Mesendoderm (in vitro differentiated cells): ENCODE measurements at regions not wholly inside any gene's neighbourhood (a gene's known extent, or its start where the extent isn't known, plus 50 kb on each side); places are given as distances from the start of the nearest gene placed in this dataset.

Source experiments
- DNase-seq: peaks from one replicate; pipeline ENCODE4 v3.0.0; 2013
- H2AK5ac ChIP-seq: 2 replicates; pipeline ENCODE4 v1.6.1; 2013; ENCODE audit warnings: low read length, inconsistent platforms
- H2BK120ac ChIP-seq: 2 replicates; pipeline ENCODE4 v1.6.1; 2013; ENCODE audit warnings: low read depth, mild to moderate bottlenecking, low read length, moderate library complexity, mixed read lengths
- H2BK15ac ChIP-seq: replicated peaks from 2 replicates; pipeline ENCODE4 v1.6.1; 2013; ENCODE audit warnings: low read depth, mild to moderate bottlenecking, moderate library complexity
- H2BK5ac ChIP-seq: 2 replicates; pipeline ENCODE4 v1.6.1; 2013; ENCODE audit warnings: low read length, inconsistent platforms
- H3K18ac ChIP-seq: 2 replicates; pipeline ENCODE4 v1.6.1; 2013; ENCODE audit warnings: mild to moderate bottlenecking, low read length, mixed read lengths
- H3K23ac ChIP-seq: one replicate; pipeline ENCODE4 v1.6.1; 2013; ENCODE audit warnings: low read length
- H3K27ac ChIP-seq: 2 replicates; pipeline ENCODE4 v1.5.1; 2013; ENCODE audit warnings: low read depth, mild to moderate bottlenecking, inconsistent platforms, low read length, moderate library complexity
- H3K27me3 ChIP-seq: 2 replicates; pipeline ENCODE4 v1.6.1; 2013; ENCODE audit warnings: low read length, control low read depth, mild to moderate bottlenecking, inconsistent platforms; ENCODE audit not compliant: insufficient read depth, poor library complexity
- H3K36me3 ChIP-seq: 2 replicates; pipeline ENCODE4 v1.6.1; 2013; ENCODE audit warnings: low read length, inconsistent platforms; ENCODE audit not compliant: control insufficient read depth, insufficient read depth
- H3K4ac ChIP-seq: one replicate; pipeline ENCODE4 v1.6.1; 2013; ENCODE audit warnings: low read depth, mild to moderate bottlenecking, low read length, moderate library complexity
- H3K4me1 ChIP-seq: 2 replicates; pipeline ENCODE4 v1.6.1; 2013; ENCODE audit warnings: low read depth, low read length, inconsistent platforms; ENCODE audit not compliant: control insufficient read depth
- H3K4me2 ChIP-seq: 2 replicates; pipeline ENCODE4 v1.6.1; 2013; ENCODE audit warnings: low read length
- H3K4me3 ChIP-seq: 2 replicates; pipeline ENCODE4 v1.5.1; 2013; ENCODE audit warnings: mild to moderate bottlenecking, low read length
- H3K56ac ChIP-seq: one replicate; pipeline ENCODE4 v1.6.1; 2013; ENCODE audit warnings: low read length
- H3K79me1 ChIP-seq: 2 replicates; pipeline ENCODE4 v1.6.1; 2013; ENCODE audit warnings: low read length, inconsistent platforms
- H3K79me2 ChIP-seq: 2 replicates; pipeline ENCODE4 v1.6.1; 2013; ENCODE audit warnings: mild to moderate bottlenecking, low read length; ENCODE audit not compliant: control insufficient read depth, insufficient read depth
- H3K9ac ChIP-seq: 2 replicates; pipeline ENCODE4 v1.6.1; 2013; ENCODE audit warnings: low read length, inconsistent platforms
- H4K5ac ChIP-seq: one replicate; pipeline ENCODE4 v1.6.1; 2013; ENCODE audit warnings: low read length
- H4K8ac ChIP-seq: one replicate; pipeline ENCODE4 v1.6.1; 2013; ENCODE audit warnings: low read depth, mild to moderate bottlenecking, control low read depth, low read length, moderate library complexity
- WGBS: extraction: QIAGEN DNeasy Blood & Tissue Kit; methylation state at CpG from one replicate; pipeline ENCODE4 v1.1.7; 2013; ENCODE audit warnings: low lambda C conversion rate, missing lambda C conversion rate; ENCODE audit not compliant: insufficient coverage; ENCODE audit errors: extremely low coverage; 5-methylcytosine and 5-hydroxymethylcytosine counted together

GRCh38 chr3:158991146-158991705, 189.4 kb downstream of the MFSD1 start:
- H2BK15ac ChIP-seq: no peak overlapping the region
- H2BK120ac ChIP-seq: no peak overlapping the region
- no peak overlapping the region for H3K4me2 ChIP-seq
- no peak overlapping the region for H2BK5ac ChIP-seq
- H3K18ac ChIP-seq: no peak overlapping the region
- H3K27ac ChIP-seq: no peak overlapping the region
- no peak overlapping the region for H4K8ac ChIP-seq
- H3K4me3 ChIP-seq: no peak overlapping the region
- DNase-seq: peak; percentile 70
- no CpG with 5 or more reads among the region's 6 CpGs for WGBS
- H3K79me2 ChIP-seq: no peaks in the 10 kb centered on the region
- H3K9ac ChIP-seq: no peak overlapping the region
- no peak overlapping the region for H3K23ac ChIP-seq
- H3K79me1 ChIP-seq: no peaks in the 10 kb centered on the region
- H2AK5ac ChIP-seq: no peak overlapping the region
- no peak overlapping the region for H3K4ac ChIP-seq
- no peaks in the 10 kb centered on the region for H3K36me3 ChIP-seq
- no peaks in the 10 kb centered on the region for H3K27me3 ChIP-seq
- H3K56ac ChIP-seq: peak overlapping the region; percentile 25
- H4K5ac ChIP-seq: no peak overlapping the region
- H3K4me1 ChIP-seq: no peaks in the 10 kb centered on the region

DNA sequence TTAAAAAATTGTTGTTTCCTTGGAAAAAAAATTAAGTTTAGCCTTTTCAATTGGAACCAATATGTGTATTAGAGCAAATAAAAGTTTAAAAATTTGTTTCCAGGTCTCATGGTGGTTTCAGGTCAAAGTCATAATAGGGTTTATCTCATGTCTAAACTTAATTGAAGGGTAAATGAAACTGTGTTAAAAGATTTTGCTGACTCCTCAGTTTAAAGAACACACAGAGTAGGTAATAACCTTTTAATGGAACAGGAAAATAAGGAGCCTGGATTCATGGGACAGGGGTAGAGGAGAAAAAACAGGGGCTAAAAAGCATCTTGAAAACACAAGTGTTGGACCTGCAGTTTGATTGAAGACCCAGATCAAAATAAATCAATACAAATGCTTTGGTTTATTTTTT, 190.6 kb downstream of the MFSD1 start:
- no peak overlapping the region for H3K9ac ChIP-seq
- no peaks in the 10 kb centered on the region for H3K27me3 ChIP-seq
- H2BK5ac ChIP-seq: no peak overlapping the region
- no peak overlapping the region for H2BK15ac ChIP-seq
- H2AK5ac ChIP-seq: no peak overlapping the region
- no peak overlapping the region for H3K27ac ChIP-seq
- no peak overlapping the region for H3K4ac ChIP-seq
- no peak overlapping the region for H3K4me3 ChIP-seq
- no peak overlapping the region for H2BK120ac ChIP-seq
- H4K8ac ChIP-seq: no peak overlapping the region
- no peaks in the 10 kb centered on the region for H3K4me1 ChIP-seq
- H4K5ac ChIP-seq: no peak overlapping the region
- H3K79me1 ChIP-seq: no peaks in the 10 kb centered on the region
- no peak overlapping the region for H3K56ac ChIP-seq
- no peak overlapping the region for H3K23ac ChIP-seq
- no peak overlapping the region for H3K18ac ChIP-seq
- no peaks in the 10 kb centered on the region for H3K36me3 ChIP-seq
- no peak overlapping the region for H3K4me2 ChIP-seq
- no peaks in the 10 kb centered on the region for H3K79me2 ChIP-seq
- no peak for DNase-seq

GRCh38 chr3:158994386-158994785, 192.5 kb downstream of the MFSD1 start:
- Histone ChIP-seq H3K79me1 (no peaks in the 10 kb centered on the region), H3K27ac (no peak overlapping the region), H3K4ac (no peak overlapping the region), H3K18ac (no peak overlapping the region), H2BK120ac (no peak overlapping the region), H3K23ac (no peak overlapping the region), H4K5ac (no peak overlapping the region), H3K36me3 (no peaks in the 10 kb centered on the region), H3K4me1 (no peaks in the 10 kb centered on the region), H3K79me2 (no peaks in the 10 kb centered on the region), H2BK5ac (no peak overlapping the region), H3K27me3 (no peaks in the 10 kb centered on the region), H3K9ac (no peak overlapping the region), H4K8ac (no peak overlapping the region), H2BK15ac (no peak overlapping the region), H2AK5ac (no peak overlapping the region), H3K56ac (no peak overlapping the region), H3K4me3 (no peak overlapping the region), H3K4me2 (no peak overlapping the region)
- no peak for DNase-seq
- WGBS: no CpG with 5 or more reads among the region's 4 CpGs

DNA sequence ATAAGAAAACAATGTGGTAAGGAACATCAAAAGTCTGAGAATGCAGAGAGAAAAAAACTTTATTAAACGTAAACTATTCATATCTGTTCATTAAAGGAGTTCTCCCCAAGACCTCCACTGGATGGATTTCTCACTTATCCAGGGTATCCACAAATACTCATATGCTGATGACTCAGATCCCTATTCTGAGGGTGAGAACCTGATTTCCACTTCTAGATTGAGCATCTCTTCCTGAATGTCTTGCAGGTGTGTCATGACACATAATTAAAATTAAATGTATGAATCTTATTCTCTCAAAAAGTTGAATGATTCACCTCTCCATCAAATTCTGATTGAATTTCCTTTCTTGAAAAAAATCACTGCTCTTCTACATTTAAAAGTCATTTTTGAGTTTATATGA, 199.9 kb downstream of the MFSD1 start:
- no peak overlapping the region for H2AK5ac ChIP-seq
- no peak overlapping the region for H4K5ac ChIP-seq
- H3K79me1 ChIP-seq: no peaks in the 10 kb centered on the region
- no peak overlapping the region for H3K4me2 ChIP-seq
- no peak overlapping the region for H3K27ac ChIP-seq
- no peaks in the 10 kb centered on the region for H3K27me3 ChIP-seq
- no peaks in the 10 kb centered on the region for H3K36me3 ChIP-seq
- H3K9ac ChIP-seq: no peak overlapping the region
- H2BK120ac ChIP-seq: no peak overlapping the region
- H3K4ac ChIP-seq: no peak overlapping the region
- H3K79me2 ChIP-seq: no peaks in the 10 kb centered on the region
- DNase-seq: no peak
- no peak overlapping the region for H2BK15ac ChIP-seq
- H2BK5ac ChIP-seq: no peak overlapping the region
- peaks cover 7% of the 10 kb centered on the region for H3K4me1 ChIP-seq
- no CpG with 5 or more reads among the region's 1 CpG for WGBS
- no peak overlapping the region for H3K56ac ChIP-seq
- H3K23ac ChIP-seq: no peak overlapping the region
- H4K8ac ChIP-seq: no peak overlapping the region
- no peak overlapping the region for H3K18ac ChIP-seq
- no peak overlapping the region for H3K4me3 ChIP-seq

- no peak overlapping the region for H2AK5ac ChIP-seq
- H3K4me3 ChIP-seq: no peak overlapping the region
- DNase-seq: no peak
- no peak overlapping the region for H2BK15ac ChIP-seq
- no peak overlapping the region for H2BK5ac ChIP-seq
- no peak overlapping the region for H3K27ac ChIP-seq
- no peak overlapping the region for H2BK120ac ChIP-seq
- no peak overlapping the region for H3K9ac ChIP-seq
- H4K5ac ChIP-seq: no peak overlapping the region
- H3K36me3 ChIP-seq: no peaks in the 10 kb centered on the region
- H3K27me3 ChIP-seq: no peaks in the 10 kb centered on the region
- H3K79me2 ChIP-seq: no peaks in the 10 kb centered on the region
- no peak overlapping the region for H3K4ac ChIP-seq
- H3K23ac ChIP-seq: no peak overlapping the region
- H3K4me2 ChIP-seq: no peak overlapping the region
- H3K18ac ChIP-seq: no peak overlapping the region
- H3K4me1 ChIP-seq: peaks cover 8% of the 10 kb centered on the region
- no peak overlapping the region for H4K8ac ChIP-seq
- H3K79me1 ChIP-seq: no peaks in the 10 kb centered on the region
- H3K56ac ChIP-seq: no peak overlapping the region
Measured at GRCh38 chr3:159005137-159005536, 203.3 kb downstream of the MFSD1 start.

GRCh38 chr3:159007331-159007730, 205.5 kb downstream of the MFSD1 start:
- H3K79me2 ChIP-seq: no peaks in the 10 kb centered on the region
- no peak overlapping the region for H3K4me2 ChIP-seq
- no peak overlapping the region for H2BK5ac ChIP-seq
- no peak overlapping the region for H4K5ac ChIP-seq
- no peaks in the 10 kb centered on the region for H3K79me1 ChIP-seq
- no peak overlapping the region for H3K9ac ChIP-seq
- no peak overlapping the region for H3K4ac ChIP-seq
- H3K27me3 ChIP-seq: no peaks in the 10 kb centered on the region
- H3K4me3 ChIP-seq: no peak overlapping the region
- H3K56ac ChIP-seq: peak overlapping the region; percentile 65
- no peak overlapping the region for H3K23ac ChIP-seq
- WGBS: no CpG with 5 or more reads among the region's 1 CpG
- H3K36me3 ChIP-seq: no peaks in the 10 kb centered on the region
- H3K4me1 ChIP-seq: peaks cover 8% of the 10 kb centered on the region
- no peak overlapping the region for H2BK120ac ChIP-seq
- H3K27ac ChIP-seq: peak overlapping the region; percentile 37
- DNase-seq: peak; percentile 75
- H2AK5ac ChIP-seq: no peak overlapping the region
- H3K18ac ChIP-seq: no peak overlapping the region
- no peak overlapping the region for H2BK15ac ChIP-seq
- H4K8ac ChIP-seq: no peak overlapping the region
